DOHH2 (cell line): ENCODE measurements at regions not wholly inside any gene's neighbourhood (a gene's known extent, or its start where the extent isn't known, plus 50 kb on each side); places are given as distances from the start of the nearest gene placed in this dataset.

Experiments
- H3F3A ChIP-seq: fragments of 200-600 bp; sonication (generic), shearing (Covaris generic); 2 replicates; pipeline ENCODE4 v1.6.0; 2016; ENCODE audit warnings: antibody characterized with exemption, mild to moderate bottlenecking; ENCODE audit not compliant: control insufficient read depth, insufficient read depth
- H3K27ac ChIP-seq: fragments of 200-600 bp; sonication (generic); 2 replicates; pipeline ENCODE4 v1.5.1; 2014; ENCODE audit warnings: low read depth, mild to moderate bottlenecking, low read length, moderate library complexity
- H3K27me3 ChIP-seq: fragments of 200-600 bp; sonication (generic); 2 replicates; pipeline ENCODE4 v1.6.1; 2014; ENCODE audit warnings: mild to moderate bottlenecking, low read length, mixed read lengths; ENCODE audit not compliant: control insufficient read depth
- H3K36me3 ChIP-seq: fragments of 200-600 bp; sonication (generic); 2 replicates; pipeline ENCODE4 v1.6.1; 2014; ENCODE audit warnings: mild to moderate bottlenecking, low read length, moderate library complexity, mixed read lengths; ENCODE audit not compliant: control insufficient read depth
- H3K4me1 ChIP-seq: fragments of 200-600 bp; sonication (generic); 2 replicates; pipeline ENCODE4 v1.6.1; 2014; ENCODE audit warnings: mild to moderate bottlenecking, low read length, mixed read lengths; ENCODE audit not compliant: control insufficient read depth
- H3K4me2 ChIP-seq: fragments of 200-600 bp; sonication (generic); 2 replicates; pipeline ENCODE4 v1.6.0; 2014; ENCODE audit warnings: mild to moderate bottlenecking, low read length, moderate library complexity
- H3K4me3 ChIP-seq: fragments of 200-600 bp; sonication (generic); 2 replicates; pipeline ENCODE4 v1.5.1; 2014; ENCODE audit warnings: mild to moderate bottlenecking, low read length, mixed read lengths
- H3K79me2 ChIP-seq: fragments of 200-600 bp; sonication (generic); 2 replicates; pipeline ENCODE4 v1.6.1; 2014; ENCODE audit warnings: mild to moderate bottlenecking, low read length, mixed read lengths; ENCODE audit not compliant: control insufficient read depth
- H3K9me2 ChIP-seq: fragments of 200-600 bp; sonication (generic); replicated peaks from 2 replicates; pipeline ENCODE4 v1.6.1; 2014; ENCODE audit warnings: mild to moderate bottlenecking, low read length, mixed read lengths; ENCODE audit not compliant: control insufficient read depth
- H3K9me3 ChIP-seq: fragments of 200-600 bp; sonication (generic); 2 replicates; pipeline ENCODE4 v1.6.1; 2014; ENCODE audit warnings: antibody characterized with exemption, low read length, mixed read lengths; ENCODE audit not compliant: control insufficient read depth, insufficient read depth
- H4K20me1 ChIP-seq: fragments of 200-600 bp; sonication (generic); 2 replicates; pipeline ENCODE4 v1.6.0; 2014; ENCODE audit warnings: low read depth, mild to moderate bottlenecking, antibody characterized with exemption, low read length, moderate library complexity; ENCODE audit not compliant: control insufficient read depth, insufficient read depth
- EZH2phosphoT487 ChIP-seq: fragments of 200-600 bp; sonication (generic); IDR thresholded peaks from 2 replicates; pipeline ENCODE4 v1.6.1; 2017; ENCODE audit warnings: borderline replicate concordance, mild to moderate bottlenecking, antibody characterized with exemption, low read length, moderate library complexity, mixed read lengths
- TF ChIP-seq, protein P1 (sequence below): fragments of 200-600 bp; sonication (generic); IDR thresholded peaks from one replicate; pipeline ENCODE4 v1.5.1; 2014; ENCODE audit warnings: antibody characterized with exemption, mild to moderate bottlenecking, low read depth, low read length; ENCODE audit not compliant: poor library complexity, severe bottlenecking

DNA sequence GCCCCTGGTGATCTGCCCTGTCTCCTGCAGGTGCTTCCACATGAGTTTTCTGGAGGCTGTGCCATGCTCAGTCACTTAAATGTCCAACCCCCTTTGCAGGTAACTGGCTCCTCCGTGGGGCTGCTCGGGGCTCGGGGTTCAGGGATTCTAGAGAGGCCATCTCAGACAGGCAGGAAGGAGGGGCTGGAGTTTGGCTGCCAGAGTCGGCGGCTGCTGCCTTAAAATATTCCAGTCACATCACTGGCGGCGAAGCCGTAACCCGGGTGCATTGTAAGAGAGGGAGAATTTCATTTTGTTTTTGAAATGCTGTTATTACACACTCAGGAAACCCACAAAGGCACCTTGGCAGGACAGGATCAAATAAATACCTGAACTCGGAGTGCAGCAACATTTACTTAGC lies 212.9 kb upstream of the PMEPA1 start:
- Histone ChIP-seq H3K4me1 (no peaks in the 10 kb centered on the region), H3F3A (no peaks in the 10 kb centered on the region), H3K9me3 (no peaks in the 10 kb centered on the region), H3K36me3 (no peaks in the 10 kb centered on the region), H4K20me1 (no peaks in the 10 kb centered on the region), H3K27me3 (peaks cover 10% of the 10 kb centered on the region), H3K9me2 (no peaks in the 10 kb centered on the region), H3K4me2 (no peak overlapping the region), H3K4me3 (no peak overlapping the region), H3K79me2 (no peaks in the 10 kb centered on the region), H3K27ac (no peak overlapping the region)
- TF ChIP-seq, protein P1, sequence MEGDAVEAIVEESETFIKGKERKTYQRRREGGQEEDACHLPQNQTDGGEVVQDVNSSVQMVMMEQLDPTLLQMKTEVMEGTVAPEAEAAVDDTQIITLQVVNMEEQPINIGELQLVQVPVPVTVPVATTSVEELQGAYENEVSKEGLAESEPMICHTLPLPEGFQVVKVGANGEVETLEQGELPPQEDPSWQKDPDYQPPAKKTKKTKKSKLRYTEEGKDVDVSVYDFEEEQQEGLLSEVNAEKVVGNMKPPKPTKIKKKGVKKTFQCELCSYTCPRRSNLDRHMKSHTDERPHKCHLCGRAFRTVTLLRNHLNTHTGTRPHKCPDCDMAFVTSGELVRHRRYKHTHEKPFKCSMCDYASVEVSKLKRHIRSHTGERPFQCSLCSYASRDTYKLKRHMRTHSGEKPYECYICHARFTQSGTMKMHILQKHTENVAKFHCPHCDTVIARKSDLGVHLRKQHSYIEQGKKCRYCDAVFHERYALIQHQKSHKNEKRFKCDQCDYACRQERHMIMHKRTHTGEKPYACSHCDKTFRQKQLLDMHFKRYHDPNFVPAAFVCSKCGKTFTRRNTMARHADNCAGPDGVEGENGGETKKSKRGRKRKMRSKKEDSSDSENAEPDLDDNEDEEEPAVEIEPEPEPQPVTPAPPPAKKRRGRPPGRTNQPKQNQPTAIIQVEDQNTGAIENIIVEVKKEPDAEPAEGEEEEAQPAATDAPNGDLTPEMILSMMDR = no peak
- no peak for TF ChIP-seq EZH2phosphoT487

DNA sequence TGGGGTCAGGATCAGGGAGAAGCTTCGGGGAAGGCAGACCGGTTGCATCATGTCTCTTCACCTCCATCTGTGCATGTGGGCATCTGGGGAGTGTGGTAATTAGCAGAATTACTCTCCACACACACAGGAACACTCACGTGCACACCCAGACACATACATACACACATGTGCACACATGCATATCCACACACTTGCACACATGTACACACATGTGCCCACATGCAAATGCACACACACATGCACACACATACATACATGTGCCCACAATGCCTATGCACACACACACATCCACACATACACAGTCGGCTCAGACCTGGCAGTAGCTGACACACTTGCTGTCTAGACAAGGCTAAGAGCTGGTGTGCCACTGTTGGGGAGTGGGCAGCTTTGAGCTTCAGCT lies 212.3 kb upstream of the PMEPA1 start:
- no peaks in the 10 kb centered on the region for H3K79me2 ChIP-seq
- H3K27me3 ChIP-seq = peaks cover 13% of the 10 kb centered on the region
- H4K20me1 ChIP-seq = no peaks in the 10 kb centered on the region
- no peak overlapping the region for H3K4me3 ChIP-seq
- H3F3A ChIP-seq = no peaks in the 10 kb centered on the region
- no peak overlapping the region for H3K4me2 ChIP-seq
- H3K27ac ChIP-seq = no peak overlapping the region
- no peaks in the 10 kb centered on the region for H3K9me3 ChIP-seq
- H3K36me3 ChIP-seq = no peaks in the 10 kb centered on the region
- H3K9me2 ChIP-seq = no peaks in the 10 kb centered on the region
- H3K4me1 ChIP-seq = no peaks in the 10 kb centered on the region
- TF ChIP-seq, protein P1 = no peak
- no peak for TF ChIP-seq EZH2phosphoT487

DNA sequence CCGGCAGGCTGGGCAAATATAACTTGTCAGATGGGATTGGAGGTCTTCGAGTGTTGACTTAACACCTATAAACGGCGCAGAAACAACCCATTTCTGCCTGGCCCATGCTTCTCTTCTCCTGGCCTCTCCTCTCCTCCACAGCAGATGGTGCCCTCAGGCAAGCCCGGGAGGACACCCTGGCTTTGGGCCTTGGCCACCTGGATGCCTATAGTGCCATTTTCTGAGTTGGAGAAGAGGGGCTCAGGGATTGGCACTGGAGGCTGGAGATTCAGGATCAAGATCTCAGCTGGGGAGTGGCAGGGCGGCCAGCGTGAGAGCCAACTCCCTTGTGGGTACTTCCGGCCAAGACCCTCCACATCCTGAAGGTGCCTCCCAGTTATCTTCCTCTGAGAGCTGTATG lies 211.9 kb upstream of the PMEPA1 start:
- no peaks in the 10 kb centered on the region for H4K20me1 ChIP-seq
- no peaks in the 10 kb centered on the region for H3F3A ChIP-seq
- H3K79me2 ChIP-seq = no peaks in the 10 kb centered on the region
- TF ChIP-seq, protein P1 = no peak
- TF ChIP-seq EZH2phosphoT487 = no peak
- H3K36me3 ChIP-seq = no peaks in the 10 kb centered on the region
- H3K4me3 ChIP-seq = no peak overlapping the region
- peaks cover 17% of the 10 kb centered on the region; the same call in 1 of the 2 replicates for H3K27me3 ChIP-seq
- H3K9me3 ChIP-seq = no peaks in the 10 kb centered on the region
- H3K27ac ChIP-seq = no peak overlapping the region
- H3K4me1 ChIP-seq = no peaks in the 10 kb centered on the region
- no peaks in the 10 kb centered on the region for H3K9me2 ChIP-seq
- no peak overlapping the region for H3K4me2 ChIP-seq

DNA sequence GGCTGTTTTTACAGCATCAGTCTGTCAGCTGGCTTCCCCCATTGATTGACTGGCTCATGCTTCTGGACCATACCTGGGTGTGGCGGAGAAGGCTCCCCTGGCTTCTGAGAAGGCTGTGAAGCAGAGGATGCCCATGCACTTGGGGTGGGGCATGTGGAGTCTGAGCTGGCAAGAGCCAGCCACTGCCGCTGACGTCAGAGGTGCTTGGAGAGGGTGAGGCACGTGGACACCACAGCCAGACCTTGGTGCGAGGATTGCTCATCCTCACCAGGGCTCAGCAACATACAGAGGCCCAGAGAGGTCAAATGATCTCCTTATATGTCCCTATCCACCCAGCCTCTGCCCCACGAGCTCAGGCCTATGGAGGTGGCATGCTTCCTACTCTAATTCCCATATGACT lies 211.2 kb upstream of the PMEPA1 start:
- Histone ChIP-seq H3K4me2 (no peak overlapping the region), H4K20me1 (no peaks in the 10 kb centered on the region), H3K27ac (no peak overlapping the region), H3K9me2 (no peaks in the 10 kb centered on the region), H3K27me3 (peaks cover 17% of the 10 kb centered on the region; the same call in 1 of the 2 replicates), H3K36me3 (no peaks in the 10 kb centered on the region), H3K9me3 (no peaks in the 10 kb centered on the region), H3F3A (no peaks in the 10 kb centered on the region), H3K4me1 (no peaks in the 10 kb centered on the region), H3K79me2 (no peaks in the 10 kb centered on the region), H3K4me3 (no peak overlapping the region)
- no peak for TF ChIP-seq EZH2phosphoT487
- TF ChIP-seq, protein P1 = no peak
